GM21526 (cell line): ENCODE measurements at regions not wholly inside any gene's neighbourhood (a gene's known extent, or its start where the extent isn't known, plus 50 kb on each side); places are given as distances from the start of the nearest gene placed in this dataset.

Experiments
- ATAC-seq: cut with Tn5 transposase; IDR thresholded peaks from one replicate; pipeline ENCODE4 v1.9.1; 2021; ENCODE audit warnings: moderate library complexity; ENCODE audit not compliant: unreplicated experiment, low FRiP score

GRCh38 chr11:33560729-33561128 is 139.9 kb downstream of the C11orf91 start:
- no peak for ATAC-seq

- ATAC-seq: no peak
Observed at GRCh38 chr11:33559567-33559966, 141.1 kb downstream of the C11orf91 start.

- no peak for ATAC-seq
Observed at GRCh38 chr11:33558097-33558496, 142.5 kb downstream of the C11orf91 start.

GRCh38 chr11:33557201-33557600 is 143.4 kb downstream of the C11orf91 start:
- no peak for ATAC-seq

GRCh38 chr11:33554219-33554618 is 146.4 kb downstream of the C11orf91 start:
- ATAC-seq: no peak

- no peak for ATAC-seq
Observed at GRCh38 chr11:33553486-33553885, 147.1 kb downstream of the C11orf91 start.

- no peak for ATAC-seq
Observed at GRCh38 chr11:33552756-33553155, 147.9 kb downstream of the C11orf91 start.

- no peak for ATAC-seq
Observed at GRCh38 chr11:33551051-33551450, 149.6 kb downstream of the C11orf91 start.

GRCh38 chr11:33549483-33549882 is 151.1 kb downstream of the C11orf91 start:
- no peak for ATAC-seq

GRCh38 chr11:33545931-33546330 is 154.7 kb downstream of the C11orf91 start:
- ATAC-seq: no peak

GRCh38 chr11:33544593-33545373 is 155.8 kb downstream of the C11orf91 start:
- ATAC-seq: no peak

GRCh38 chr11:33543823-33544222 is 156.8 kb downstream of the C11orf91 start:
- no peak for ATAC-seq

- ATAC-seq: no peak
Observed at GRCh38 chr11:33542921-33543320, 157.7 kb downstream of the C11orf91 start.

GRCh38 chr11:33540946-33541915 is 159.4 kb downstream of the C11orf91 start:
- no peak for ATAC-seq

GRCh38 chr11:33540427-33540826 is 160.2 kb downstream of the C11orf91 start:
- no peak for ATAC-seq

GRCh38 chr11:33539751-33540150 is 160.9 kb downstream of the C11orf91 start:
- no peak for ATAC-seq

GRCh38 chr11:33538726-33539125 is 161.9 kb downstream of the C11orf91 start:
- ATAC-seq: no peak

GRCh38 chr11:33536178-33536577 is 164.4 kb downstream of the C11orf91 start:
- ATAC-seq: no peak

GRCh38 chr11:33534575-33534974 is 166.1 kb downstream of the C11orf91 start:
- no peak for ATAC-seq

GRCh38 chr11:33533386-33534052 is 167.1 kb downstream of the C11orf91 start:
- ATAC-seq: no peak
